ENCODE measurements at regions not wholly inside any gene's neighbourhood (a gene's known extent, or its start where the extent isn't known, plus 50 kb on each side); places are given as distances from the start of the nearest gene placed in this dataset.
"Not testable (repeated sequence)": the region's sequence is repeated elsewhere in the genome, so short reads cannot be mapped to it uniquely, and the experiment has no call there.

DNA sequence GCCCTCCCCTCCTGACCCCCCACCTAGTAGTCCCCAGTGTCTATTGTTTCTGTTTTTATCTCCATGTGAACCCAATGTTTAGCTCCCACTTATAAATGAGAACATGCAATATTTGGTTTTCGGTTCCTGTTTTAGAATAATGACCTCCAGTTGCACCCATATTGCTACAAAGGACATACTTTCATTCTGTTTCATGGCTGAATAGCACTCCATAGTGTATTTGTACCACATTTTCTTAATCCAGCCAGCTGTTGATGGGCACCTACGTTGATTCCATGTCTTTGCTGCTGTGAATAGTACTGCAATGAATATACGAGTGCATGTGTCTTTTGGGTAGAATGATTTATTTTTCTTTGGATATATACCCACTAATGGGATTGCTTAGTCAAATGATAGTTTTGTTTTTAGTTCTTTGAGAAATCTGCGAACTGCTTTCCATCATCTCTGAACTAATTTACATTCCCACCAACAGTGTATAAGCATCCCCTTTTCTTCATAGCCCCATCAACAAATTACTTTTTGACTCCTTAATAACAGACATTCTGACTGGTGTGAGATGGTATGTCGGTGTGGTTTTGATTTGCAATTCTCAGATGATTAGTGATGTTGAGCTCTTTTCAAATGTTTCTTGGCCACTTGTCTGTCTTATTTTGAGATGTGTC lies 128.4 kb upstream of the PHYHIPL start:
- DNase-seq = no peak

DNA sequence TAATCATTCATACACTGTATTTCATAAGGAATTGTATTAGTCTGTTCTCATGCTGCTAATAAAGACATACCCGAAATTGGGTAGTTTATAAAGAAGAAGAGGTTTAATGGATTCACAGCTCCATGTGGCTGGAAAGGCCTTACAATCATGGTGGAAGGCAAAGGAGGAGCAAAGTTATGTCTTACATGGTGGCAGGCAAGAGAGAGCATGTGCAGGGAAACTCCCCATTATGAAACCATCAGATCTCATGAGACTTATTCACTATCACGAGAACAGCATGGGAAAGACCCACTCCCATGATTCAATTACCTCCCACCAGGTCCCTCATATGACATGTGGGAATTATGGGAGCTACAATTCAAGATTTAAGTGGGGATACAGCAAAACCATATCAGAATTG lies 122.9 kb upstream of the PHYHIPL start:
- DNase-seq = not testable (repeated sequence)

DNA sequence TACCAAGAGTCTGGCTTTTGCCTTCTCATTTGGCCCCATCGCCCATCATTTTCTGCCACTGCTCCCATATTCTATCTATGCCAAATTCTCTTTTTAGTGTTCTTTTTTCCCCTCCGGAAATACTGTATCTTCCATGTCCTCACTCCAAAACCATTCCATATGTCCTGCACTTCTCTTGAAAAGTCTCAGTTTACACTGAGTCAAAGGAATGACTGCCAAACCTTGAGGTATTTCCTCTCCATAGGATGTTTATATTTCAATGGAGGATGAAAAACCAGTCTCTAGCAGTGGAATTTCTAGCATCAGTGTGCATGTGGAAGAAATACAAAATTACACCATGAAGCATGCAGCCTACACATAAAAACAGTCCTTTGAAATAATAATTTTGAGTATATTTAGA lies 121.4 kb upstream of the PHYHIPL start:
- no peak for DNase-seq

DNA sequence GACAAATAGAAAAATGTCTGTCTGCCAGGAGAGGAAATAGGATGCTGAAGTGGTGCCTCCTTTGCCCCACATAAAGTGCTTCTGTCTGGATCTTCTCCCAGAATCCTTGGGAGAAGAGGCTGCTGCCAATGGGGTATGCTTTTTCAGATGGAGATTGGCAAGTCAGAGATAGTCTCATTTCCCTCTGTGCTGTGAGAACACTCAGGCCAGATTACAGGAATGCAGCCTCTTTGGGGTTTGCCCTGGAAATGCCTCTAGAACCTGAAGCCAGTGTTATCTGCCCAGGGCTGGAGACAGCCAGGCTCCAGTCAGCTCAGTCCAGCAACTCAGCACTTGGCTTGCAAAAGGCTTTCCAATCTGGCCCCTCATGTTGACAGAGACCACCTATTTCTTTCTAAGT lies 119.1 kb upstream of the PHYHIPL start:
- DNase-seq = no peak

DNA sequence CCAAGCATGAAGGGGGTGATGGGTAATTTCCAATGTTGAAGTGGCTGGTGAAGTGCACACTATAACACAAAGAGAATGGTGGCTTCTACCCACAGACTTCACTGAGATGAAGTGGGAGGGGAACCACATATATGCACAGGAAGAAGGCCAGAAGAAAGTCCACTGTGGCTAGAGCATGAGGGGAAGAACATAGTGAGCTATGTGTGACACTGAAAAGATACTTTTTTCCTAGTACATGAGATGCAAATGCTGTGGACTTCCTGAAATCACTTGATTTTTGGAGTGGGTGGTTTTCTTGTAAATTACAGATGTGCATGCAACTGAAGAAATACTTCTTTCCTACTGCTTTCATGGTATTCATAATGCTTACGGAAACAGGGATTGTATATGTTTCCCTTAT lies 115.6 kb upstream of the PHYHIPL start:
- no peak for DNase-seq

DNA sequence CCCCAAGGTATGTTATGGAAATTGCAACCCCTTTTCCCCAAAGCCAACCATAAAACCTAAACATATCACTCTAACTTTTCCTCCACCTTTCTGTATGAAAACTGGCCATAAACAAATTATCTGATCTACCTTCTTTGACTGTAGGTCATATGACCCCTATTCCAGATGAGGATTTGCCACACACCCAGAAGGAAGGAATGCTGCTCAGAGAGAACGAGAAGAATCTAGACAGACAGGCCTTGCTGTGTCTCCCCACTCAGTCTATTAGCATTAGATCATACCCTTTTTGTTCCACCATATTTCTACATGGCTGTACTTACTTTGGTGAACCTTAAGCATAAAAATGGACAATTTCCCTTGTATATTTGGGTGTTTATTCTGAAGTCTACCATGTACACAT lies 113.0 kb upstream of the PHYHIPL start:
- no peak for DNase-seq

DNA sequence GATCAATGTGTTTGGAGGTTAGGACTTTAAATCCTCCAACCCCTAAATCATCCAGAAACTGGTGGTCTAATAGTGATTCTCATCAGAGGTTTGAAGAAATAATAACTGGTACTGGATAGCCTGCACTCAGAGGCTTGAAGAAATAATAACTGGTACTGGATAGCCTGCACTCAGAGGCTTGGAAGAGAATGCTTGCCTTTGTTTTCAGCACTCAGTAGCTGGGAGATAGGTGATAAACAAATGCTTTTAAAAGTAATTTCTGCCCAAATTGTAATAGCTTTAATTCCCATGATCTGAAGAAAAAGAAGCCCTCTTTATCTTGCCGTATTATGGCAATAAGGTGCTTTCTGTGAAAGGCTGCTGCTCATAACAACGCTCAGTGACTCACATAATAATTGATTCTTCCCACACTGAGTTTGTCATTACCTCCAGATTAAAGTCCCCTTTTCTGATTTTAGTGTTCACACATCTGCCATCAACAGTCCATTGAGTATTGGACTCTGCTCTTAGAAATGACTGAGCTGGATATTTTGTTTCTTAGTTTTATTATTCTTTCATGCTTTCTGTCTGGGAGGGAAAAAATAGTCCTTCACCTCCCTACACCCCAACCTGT lies 112.3 kb upstream of the PHYHIPL start:
- DNase-seq = no peak

DNA sequence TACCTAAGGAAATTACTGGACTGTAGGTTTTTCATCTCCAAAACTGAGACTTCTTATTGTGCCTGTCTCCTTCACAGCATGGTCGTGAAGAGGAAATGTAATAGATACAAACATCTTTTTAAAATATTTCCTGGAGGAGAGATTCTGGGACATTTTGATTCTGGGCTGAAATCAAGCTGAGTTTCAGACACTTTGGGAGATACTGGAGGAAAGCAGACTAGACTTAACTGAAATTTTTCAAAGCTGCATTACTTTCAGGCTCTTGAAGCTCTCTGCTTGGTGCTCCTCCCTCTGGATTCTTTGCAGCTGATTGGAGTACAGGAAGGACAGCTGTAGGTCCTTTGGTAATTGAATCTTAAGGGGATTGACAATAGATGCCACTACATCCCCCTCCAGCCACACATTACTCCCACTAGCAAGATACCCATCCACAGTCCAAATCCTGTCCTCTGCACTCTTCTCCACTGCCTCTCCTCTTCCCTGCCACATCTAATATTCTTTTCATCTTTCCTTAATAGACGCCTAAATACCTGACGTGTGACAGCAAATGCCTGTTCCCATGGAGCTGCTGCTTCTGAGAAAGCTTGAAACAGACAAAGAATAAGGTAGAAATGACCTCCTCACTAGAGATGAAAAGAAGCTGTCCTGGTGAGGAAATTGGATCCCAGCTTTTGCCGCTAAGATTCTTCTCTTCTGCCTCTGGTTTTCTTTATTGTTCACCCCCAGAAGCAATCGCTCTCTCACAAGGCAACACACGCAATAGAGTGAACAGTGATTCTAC lies 111.5 kb upstream of the PHYHIPL start:
- DNase-seq = no peak

DNA sequence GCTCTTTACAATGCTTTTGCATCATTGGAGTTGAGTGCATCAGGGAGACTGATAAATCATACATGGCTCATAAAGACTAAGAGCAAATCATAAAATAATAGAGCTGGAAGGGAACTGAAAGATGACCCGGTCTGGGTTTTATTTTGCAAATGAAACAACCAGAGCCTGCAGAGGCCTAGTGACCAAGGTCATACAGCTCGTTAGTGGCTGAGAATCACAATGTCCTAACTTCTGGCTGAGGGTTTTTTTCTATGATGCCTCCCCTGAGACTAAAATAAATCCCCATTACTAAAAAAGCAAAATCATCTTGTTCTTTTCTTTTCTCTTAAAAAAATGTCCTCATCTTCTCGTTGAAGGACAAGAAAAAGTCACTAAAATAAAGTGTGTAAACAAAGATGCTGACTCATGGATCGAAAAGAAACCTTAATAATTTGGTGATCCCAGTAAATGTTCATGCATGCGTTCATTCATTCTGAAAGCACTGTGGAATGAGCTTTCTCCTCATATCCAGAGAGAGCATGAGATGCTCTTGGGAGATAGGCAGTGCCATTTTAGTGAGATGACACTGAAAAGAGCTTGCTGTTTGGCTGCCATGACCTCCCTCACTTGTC lies 107.8 kb upstream of the PHYHIPL start:
- DNase-seq = no peak

DNA sequence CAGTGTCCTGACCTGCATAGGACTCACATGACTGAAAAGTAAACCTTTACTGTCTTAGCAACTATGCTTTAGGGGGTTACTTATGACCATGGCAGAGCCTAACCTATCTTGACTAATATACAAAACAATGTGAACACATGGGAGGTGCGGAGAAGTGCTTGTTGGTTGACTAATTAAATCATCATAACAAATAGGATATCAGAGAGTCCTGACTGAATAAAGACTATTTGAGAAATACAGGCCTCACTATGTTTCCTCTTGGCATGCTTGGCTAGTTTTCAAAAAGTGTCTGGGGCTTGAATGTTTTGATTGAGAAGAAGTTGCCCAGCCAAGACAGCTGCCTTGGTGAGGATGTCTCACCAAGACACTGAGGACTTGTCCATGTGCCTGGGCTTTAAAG lies 104.4 kb upstream of the PHYHIPL start:
- no peak for DNase-seq

DNA sequence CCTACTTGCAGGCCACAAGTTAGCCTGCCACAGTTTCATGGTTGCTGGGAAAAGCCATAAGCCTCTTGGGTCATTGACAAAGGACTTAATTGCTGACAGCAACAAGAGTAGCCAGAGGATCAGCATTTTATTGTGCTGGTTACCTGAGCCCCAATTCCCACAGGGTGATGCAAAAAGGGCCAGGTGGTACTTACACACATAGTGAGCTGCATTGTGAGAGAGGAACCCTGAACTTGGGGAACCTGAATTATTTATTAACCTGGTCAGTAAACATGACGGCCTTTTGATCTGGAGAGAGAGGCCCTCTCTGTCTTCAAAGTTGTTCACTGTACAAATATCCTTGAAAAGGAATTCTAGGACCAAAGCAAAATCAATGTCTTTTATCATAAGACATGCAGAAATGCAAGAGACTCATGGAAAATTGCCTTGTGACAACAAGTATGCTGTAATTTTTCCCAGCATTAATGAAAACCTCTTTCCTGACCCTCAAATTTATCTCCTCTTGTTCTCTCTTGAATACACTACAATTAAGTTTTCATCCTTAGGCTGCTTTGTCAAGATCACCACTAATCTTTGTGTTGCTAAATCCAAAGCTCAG lies 102.9 kb upstream of the PHYHIPL start:
- DNase-seq = no peak

DNA sequence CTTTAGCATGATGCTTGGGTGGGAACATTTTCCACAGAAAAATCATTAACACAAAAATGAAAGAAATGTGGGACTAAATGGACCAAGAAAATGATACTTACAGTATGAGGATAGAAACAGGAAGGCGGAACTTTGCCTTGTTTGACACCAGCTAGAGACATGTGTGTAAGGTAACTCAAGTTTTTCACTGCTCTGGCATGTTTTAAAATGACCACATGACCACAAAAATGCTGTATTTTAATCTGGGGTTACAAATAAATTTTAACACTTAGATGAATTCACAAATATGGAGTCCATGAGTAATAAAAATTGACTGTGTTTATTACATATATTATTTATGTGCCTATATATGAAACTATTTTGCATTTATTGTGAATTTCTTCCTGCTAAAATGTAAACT lies 100.9 kb upstream of the PHYHIPL start:
- DNase-seq = no peak

DNA sequence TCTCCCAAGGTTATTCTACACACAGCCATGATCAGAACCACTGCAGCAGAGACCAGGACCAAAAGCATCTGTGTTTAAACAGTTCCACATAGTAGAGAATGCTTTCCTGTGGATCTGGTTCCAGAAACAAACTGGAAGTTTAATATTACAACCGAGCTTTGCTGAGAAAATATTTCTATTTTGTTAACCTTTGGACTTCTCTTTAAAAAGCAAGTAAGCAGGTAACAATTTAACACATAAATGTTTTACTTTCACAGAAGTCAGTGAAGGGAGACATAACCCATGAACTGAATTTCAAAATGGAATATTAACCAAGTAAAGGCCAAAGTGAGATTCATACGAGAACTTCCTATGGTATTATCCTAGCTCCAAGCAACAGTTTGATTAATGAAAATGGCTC lies 98.6 kb upstream of the PHYHIPL start:
- no peak for DNase-seq

DNA sequence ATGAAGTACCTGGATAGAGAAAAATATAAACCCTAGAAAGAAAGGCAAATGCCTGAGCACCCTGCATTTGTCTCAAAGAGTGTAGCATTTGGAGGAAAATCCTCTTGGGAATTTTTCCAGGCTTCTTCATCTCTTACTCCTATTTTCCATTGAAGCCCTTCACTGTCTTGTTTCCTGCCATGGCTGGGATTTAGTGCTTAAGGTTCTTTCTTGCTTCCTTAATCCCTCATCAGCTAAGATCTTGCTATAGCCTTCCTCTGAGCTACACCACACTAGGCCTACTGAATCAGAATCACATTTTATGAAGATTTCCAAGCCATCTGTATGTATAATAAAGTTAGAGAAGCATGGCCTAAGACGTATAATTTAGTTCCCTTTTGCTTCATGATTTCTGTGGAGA lies 97.5 kb upstream of the PHYHIPL start:
- no peak for DNase-seq

DNA sequence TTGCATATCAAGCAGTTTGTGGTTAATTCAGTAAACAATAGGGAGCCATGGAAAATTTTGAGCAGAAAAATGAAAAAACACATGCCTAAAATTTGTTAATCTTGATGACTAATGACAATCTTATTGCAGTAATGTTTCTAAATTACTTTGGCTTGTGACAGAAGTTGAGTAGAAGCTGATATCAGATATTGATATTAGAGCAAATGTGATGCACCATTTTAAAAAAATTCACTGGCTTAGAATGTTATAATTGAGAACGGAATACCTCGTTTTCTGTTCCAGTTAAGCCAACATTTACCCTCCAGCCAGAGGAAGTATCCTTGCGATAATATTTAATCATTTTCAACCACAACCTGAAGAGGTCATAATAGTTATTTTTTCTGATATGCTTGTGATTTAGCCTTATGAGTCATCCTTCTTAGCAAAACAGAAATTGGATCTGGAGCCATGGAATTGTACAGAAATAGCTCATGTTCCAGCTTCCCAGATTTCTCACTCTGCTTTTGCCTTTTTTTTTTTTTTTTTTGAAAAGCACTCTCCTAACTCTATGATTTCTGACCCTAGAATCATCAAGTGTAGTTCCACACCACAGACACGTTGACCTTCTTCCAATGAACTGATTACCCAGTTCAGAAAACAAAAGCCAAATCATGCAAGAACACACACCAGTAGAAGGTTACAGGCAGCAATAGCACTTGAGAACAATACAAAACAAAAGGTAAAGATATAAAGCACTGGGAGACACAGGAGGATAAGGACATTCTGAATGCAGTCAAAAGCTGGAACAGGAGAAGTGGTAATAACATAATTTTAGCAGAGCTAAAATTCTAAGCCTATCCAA lies 96.8 kb upstream of the PHYHIPL start:
- peak; percentile 0 for DNase-seq

DNA sequence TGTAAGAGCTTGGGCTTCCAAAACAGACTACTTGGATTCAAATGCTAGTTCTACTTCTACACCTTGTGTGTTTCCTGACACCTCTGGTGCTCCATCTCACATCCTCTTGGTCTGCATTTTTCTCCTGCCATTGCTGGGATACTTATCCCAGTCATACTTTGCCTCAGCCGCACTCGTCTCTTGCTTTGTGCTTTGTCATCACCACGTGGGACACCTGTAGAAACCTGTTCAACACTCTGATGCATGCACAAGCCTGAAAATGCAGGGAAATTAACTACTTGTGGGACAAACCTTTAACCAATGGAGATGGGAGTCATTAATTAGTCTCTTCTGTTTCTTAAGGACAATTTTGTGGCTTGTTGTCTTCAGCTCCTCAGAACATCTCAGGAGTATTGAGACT lies 94.2 kb upstream of the PHYHIPL start:
- no peak for DNase-seq

DNA sequence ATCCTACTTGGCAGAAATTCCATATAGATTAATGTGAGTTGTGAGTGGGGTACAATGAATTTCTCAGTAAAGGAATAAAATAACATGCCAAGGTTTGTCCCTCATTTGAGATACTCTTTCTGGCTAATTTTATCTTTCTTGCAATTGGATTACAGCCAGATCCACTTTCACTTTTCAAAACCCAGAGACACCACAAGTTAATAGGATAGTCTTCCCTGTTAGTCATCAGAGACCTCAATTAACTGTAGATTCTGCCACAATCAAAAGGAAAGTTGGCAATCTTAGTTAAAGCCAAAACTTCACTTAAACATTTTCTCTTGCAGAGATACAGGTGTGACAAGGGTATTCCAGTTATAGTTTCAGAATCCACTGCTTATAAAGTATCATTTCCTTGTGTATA lies 91.4 kb upstream of the PHYHIPL start:
- DNase-seq = no peak

DNA sequence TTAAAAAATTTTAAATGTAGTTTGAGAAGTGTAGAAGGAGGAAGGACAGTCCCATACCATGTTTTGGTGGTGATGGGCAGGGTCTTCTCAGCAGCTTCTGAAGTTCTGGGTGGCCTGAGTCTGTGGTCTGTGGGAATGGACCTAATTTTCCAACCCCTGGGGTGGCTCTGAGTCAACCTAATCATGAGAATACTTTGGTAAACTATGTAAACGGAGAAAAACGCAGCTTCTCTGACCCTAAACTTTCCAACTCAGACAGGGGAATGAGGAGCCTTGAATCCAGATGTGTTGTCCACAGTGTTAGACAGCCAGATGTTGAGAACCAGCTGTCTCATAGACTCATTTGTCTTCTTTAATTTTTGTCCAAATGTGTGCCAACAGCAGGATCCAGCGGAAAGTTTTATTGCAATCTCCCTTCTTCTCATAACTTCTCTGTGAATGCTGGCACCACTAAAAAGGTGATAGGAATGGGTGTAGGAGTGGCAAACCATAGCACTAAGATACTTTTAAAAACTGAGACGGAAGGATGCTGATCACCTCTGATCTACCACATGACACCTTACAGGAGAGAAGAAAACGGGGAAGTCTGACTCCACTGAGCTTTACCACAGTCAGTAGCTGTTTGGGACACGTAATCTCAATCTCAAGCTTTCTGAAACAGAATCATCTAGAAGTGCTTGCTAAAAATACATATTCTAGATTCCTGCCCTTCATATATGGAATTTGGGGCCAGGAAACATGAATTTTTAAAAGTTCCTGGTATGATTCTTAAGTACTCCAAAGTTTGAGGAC lies 90.5 kb upstream of the PHYHIPL start:
- DNase-seq = no peak

DNA sequence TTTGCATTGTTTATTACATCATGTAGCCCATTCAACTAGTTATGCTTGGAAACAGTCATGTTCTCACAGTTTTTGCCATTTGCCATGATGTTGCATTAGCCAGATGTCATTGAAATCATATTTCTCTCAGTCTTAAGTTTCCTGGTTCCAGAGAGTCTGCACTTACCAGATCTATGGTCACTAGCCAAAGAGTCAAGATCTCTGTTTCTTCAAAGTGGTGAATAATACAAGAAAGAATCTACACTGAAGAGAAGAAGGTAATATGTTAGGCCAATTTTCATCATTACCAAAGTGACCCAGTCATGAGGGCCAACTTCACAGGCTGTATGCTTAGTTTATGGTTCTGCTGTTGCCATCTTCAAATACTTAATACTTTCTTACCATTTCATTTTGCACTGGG lies 89.0 kb upstream of the PHYHIPL start:
- DNase-seq = no peak

DNA sequence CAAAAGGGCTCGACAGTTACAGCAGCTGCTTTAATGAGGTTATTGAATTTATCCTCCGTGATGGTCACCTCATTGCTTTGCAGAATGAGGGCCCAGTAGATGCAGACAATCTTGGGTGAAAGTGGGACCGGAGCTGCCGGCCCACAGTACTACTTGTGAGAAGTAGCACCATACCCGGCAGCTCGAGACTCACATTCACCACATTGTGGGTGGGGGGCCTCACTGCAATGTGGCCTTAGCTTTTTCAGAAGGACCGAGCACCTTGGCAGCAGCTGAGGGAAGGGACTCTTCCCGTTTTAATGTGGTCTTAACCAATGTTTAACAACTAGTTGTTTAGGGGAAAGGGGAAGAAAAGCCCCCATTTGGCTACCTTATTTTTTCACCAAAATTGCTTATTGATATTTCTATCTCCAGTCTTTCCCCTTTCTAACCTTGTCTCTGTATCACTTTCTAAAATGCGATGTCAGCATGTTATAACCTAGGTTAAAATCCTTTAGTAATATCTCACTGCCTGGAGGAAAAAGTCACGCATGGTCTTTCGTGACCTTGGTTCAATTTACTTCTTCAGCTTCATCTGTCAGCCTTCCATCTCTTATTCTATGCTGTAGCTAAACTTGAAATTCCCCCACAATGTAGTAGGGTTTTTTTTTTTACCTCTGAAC lies 87.4 kb upstream of the PHYHIPL start:
- no peak for DNase-seq
